GM12874 (cell line): ENCODE measurements at regions not wholly inside any gene's neighbourhood (a gene's known extent, or its start where the extent isn't known, plus 50 kb on each side); places are given as distances from the start of the nearest gene placed in this dataset.

Experiments
- CTCF ChIP-seq: IDR thresholded peaks from 2 replicates; pipeline ENCODE4 v1.5.1; 2011; ENCODE audit warnings: low read depth, mild to moderate bottlenecking, control low read depth, low read length, moderate library complexity; ENCODE audit not compliant: insufficient read depth

GRCh38 chr9:34907044-34907443 lies 51.0 kb upstream of the PHF24 start:
- no peak for TF ChIP-seq CTCF

DNA sequence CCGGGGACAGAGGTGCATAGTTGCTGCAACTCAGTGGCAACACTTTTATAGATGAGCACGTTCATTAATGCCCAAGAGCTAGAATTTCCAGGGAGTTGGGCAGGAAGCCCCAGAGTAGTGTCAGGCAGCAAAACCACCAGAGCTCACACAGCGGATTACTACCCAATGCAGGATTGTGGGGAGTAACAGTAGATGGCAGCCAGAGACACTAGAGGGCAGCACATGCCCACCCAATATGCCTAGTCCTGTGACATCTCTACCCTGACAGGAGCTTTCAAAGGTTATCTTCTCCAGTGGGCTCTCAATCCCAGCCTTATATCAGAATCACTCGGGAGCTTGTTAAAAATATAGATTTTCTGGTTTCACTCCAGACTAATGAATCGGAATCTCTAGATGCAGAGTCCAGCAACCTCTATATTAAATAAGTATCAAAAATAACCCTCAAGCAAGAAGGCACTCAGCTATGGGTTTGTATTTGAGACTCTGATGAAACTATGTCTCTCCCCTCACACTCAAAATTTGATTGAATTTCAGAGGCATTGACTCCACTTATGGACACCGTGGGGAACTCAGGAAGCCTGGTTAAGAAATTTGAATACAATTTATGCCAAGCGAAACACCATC lies 58.4 kb upstream of the PHF24 start:
- TF ChIP-seq CTCF: peak; percentile 79

DNA sequence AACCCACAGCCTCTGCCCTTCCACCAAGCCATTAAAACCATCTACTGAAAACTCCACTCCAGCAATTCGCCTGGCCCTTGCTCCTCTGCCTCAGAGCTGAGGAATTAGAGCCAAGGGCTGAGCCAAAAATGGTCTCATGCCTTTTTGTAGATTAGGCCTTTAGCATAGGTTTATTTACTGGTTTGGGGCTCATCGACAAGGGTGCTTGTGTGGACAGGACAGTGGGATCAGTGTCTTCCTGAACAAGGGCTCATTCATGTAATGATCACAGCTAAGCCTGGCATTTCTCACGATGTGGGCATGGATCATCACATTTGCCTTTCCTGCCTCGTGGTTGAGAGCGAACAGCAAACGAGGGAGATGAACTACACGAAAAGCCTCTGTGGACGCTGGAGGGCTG lies 59.2 kb upstream of the PHF24 start:
- TF ChIP-seq CTCF: no peak

GRCh38 chr9:34896112-34896511 lies 62.0 kb upstream of the PHF24 start:
- no peak for TF ChIP-seq CTCF

DNA sequence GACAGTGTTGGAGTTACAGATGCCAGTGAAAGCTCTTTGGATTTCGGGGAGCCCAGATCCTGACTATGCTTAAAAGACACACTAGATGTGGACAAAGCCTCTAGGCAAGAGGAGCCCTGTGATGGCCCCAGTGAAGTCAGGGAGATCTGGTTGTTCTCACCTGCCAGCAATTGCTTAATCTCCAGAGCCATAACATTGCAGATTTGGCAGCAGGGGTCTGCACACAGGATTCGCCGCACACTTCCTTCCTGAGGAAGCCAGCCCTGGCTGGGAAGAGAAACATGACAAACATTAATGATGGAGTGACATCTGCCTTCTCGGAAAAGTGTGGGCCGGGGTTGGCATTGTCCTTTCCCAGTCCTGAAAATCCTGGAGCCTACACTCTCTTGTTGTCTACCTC lies 65.2 kb upstream of the PHF24 start:
- no peak for TF ChIP-seq CTCF

- TF ChIP-seq CTCF: no peak
These were observed 66.7 kb upstream of the PHF24 start for GRCh38 chr9:34891386-34891785.

GRCh38 chr9:34887841-34888240 lies 70.2 kb upstream of the PHF24 start:
- TF ChIP-seq CTCF: no peak
